HG03565 (cell line): ENCODE measurements at regions not wholly inside any gene's neighbourhood (a gene's known extent, or its start where the extent isn't known, plus 50 kb on each side); places are given as distances from the start of the nearest gene placed in this dataset.

Source experiments
- ATAC-seq: cut with Tn5 transposase; IDR thresholded peaks from one replicate; pipeline ENCODE4 v1.9.1; 2021; ENCODE audit warnings: mild to moderate bottlenecking, moderate library complexity; ENCODE audit not compliant: unreplicated experiment

DNA sequence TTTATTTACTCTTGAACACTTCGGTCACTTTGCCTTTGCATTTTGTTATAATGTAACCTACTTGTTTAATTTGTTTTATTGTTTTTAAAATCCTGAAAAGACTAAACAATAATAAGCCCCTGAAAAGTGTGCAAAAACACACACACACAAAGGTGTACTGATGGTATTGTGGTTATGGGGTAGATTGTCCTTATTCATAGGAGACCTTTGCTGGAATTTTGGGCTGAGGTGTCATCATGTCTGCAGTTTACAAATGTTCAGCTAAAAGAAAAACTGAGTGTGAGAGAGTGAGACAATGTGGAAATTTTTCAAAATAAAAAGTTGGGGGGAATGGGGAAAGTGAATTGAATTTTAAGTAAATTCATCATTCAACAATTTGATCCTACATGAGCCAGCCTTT is 174.9 kb downstream of the QDPR start:
- ATAC-seq, result no peak

DNA sequence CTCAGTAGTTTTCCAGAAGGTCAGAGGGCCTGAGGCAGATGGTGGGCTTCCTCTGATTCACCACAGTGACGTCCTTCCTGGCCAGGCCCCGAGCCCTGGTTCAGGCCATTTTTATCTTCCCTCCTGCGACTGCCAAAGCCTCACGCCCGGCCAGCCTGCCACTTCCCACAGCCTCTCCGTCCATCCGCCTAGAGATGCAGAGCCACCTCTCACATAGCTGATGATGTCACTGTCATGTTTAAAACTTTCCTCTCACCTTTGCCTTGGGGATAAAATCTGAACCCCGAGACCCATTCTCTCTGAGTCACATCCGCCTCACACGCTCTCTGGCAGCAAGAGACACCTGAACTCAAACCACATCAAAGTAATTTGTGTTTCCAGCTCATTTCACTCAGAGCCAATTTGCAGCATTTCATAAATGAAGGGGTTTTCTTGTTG is 175.3 kb downstream of the QDPR start:
- peak; percentile 99 for ATAC-seq

DNA sequence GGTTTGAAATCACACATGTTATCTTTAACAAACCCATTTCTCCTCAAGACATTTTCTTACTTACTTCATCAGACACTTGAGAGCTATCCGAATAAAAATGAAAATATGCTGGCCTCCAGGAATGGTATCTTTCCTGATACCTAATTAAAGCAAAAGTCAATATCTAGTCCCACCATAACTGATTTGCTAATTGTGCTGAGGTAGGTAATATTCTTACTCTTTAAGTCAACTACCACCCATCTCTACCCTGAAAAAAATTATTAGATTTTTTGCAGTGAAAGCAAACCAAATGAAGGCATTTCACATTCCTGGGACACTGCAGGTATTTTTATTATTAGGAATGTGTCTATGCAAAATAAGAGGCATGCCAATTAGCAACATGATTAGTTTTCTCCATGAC is 175.8 kb downstream of the QDPR start:
- no peak for ATAC-seq

DNA sequence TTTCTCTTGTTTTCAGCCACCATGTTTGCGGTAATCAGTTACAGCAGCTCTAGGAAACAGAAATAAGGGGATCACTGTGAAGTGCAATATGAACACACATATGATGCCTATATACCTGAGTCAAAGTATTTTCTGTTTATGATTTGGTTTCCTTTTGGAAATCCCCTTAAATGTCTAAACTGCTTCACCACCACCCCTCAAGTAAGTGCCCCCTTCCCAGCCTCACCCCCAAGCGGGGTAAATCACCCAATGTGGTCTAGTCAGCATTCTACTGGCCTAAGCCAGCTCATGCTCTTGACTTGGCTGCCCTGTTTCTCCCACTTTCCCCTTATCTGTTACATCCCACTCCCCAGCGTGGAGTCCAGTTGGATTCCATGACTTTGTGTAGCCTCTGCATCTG is 176.5 kb downstream of the QDPR start:
- no peak for ATAC-seq

DNA sequence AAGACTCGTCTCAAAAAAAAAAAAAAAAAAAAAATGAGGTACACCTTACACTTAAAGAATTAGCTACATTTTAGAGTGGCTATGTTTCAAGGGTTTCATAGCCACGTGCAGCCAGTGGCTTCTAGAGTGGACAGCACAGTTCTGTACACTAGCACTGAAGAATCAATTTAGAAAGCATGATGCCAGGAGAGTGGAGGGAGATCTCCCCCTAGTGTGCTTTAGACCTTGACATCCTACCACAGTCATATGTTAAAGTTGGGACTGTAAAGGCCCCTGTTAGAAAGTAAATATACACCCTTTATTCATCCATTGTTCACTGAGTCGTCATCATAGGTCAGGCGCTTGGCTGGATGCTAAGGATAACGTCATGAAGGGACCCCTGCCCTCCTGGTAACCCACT is 179.4 kb downstream of the QDPR start:
- ATAC-seq, result no peak

DNA sequence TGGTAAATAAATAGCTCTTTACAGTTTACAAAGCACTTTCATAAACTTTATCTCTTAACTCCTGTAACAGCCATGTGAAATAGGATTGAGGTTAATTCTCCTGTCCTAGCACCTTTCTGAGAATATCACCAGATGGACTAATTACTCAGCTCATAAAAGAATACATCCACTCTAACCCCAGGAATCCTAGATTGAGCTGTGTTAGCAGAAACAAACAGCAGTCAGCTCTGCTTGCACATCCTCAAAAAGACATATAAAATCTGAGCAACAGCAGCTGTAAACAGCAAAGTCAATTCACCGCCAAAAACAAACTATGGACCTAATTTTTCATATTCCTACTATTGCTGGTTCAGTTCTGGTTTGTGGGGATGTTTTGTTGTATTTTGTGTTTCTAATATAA is 182.8 kb downstream of the QDPR start:
- no peak for ATAC-seq

DNA sequence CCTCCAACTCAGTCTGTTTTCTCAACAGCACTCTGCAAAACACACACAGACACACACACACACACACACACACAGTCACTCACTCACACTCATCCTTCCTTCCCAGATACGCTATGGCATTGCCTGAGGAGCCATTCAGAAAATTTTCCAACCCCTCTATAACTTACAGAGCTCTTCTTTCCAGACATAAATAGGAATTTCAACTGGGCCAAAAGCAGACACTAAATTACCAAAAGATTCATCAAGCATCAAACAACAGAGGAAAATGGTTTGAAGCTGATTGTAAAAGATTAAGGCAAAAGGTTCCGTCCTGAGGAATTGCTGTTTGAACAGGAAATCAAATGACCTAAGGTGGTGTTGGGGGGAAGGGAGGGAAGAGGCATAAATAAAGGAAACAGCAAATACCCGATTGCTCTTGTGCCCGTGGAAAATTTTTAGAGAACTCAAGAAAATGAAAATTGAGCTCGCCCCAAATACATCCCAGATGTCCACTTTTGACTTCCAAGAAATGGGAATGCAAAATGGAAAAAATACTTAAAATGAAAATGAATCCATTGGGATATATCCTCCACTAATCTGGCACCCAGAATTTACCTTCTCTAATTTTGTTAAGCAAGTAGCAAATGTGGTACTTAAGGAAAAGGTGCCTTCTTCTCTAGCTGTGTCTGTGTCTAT is 183.6 kb downstream of the QDPR start:
- ATAC-seq, result no peak

DNA sequence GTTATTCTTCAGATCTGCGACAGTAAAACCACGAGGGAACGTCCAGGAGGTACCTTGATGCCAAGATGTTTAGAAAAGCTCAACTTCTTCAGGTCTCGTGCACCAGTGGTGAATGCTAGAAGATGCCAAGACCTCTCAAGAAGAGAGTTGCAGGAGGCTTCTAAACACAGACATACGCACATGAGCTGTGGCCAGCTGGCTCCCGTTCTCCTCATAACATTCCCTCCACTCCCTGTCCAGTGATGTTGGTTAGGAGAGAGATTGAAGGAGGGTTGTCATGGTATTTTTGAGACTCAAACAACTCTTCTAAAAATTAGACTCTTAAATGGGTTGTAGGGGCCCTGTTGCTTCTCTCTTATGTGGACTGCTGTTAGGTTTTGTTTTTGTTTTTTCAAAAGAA is 184.3 kb downstream of the QDPR start:
- ATAC-seq, result no peak

DNA sequence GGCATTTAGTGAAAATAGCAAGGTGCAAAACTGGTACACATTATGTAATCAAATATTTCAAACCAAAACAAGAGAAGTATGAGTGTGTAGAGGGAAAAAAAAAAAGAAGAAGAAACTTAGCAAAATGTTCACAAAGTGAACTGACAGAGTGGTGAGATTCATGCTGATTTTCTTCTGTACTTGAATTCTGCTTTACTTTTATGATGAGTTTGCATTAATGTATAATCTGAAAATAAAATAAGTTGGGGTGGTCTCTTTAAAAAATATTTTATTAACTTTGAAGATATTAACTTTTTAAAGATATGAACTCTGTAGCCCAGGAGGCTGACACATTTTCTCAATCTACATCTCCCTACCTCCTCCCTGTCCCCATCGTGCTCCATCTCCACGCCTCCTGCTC is 185.1 kb downstream of the QDPR start:
- ATAC-seq, result no peak

DNA sequence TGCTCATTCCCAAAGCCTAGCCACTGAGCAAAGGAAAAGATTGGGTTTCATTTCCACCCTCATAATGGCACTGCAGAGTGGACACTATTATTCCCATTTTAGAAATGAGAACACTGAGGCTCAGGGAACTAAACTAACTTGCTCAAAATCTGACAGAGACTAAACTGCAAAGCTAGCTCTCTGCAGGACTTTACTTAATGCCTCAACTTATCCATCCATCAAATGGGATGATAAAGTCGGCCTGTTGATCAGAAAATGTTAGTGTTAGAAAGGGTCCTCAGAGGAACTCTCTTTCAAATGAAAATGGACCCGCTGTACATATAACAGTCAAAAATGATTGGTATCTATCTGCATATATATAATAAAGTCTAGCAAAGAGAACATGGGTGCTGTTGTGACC is 186.8 kb downstream of the QDPR start:
- ATAC-seq, result no peak

DNA sequence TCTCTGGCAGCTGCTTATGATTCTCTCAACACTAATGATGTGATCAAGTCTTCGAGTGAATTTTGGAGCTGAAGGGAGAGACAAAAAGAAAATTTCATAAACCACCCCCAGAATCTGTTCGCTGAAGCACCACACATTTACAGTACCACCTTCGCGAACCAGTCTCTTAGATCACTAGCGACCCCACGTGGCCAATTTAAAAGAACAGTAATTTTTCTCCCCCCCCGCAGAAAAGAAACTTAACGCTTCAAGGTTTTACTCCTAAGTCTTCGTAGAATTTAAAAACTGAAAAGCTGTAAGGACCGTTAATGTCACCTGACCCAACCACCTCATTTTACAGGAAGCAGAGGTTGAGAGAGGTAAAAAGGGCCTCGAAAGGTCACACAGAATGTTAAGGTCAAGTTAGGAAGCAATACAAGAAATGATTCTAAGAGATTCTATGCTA is 187.5 kb downstream of the QDPR start:
- no peak for ATAC-seq

DNA sequence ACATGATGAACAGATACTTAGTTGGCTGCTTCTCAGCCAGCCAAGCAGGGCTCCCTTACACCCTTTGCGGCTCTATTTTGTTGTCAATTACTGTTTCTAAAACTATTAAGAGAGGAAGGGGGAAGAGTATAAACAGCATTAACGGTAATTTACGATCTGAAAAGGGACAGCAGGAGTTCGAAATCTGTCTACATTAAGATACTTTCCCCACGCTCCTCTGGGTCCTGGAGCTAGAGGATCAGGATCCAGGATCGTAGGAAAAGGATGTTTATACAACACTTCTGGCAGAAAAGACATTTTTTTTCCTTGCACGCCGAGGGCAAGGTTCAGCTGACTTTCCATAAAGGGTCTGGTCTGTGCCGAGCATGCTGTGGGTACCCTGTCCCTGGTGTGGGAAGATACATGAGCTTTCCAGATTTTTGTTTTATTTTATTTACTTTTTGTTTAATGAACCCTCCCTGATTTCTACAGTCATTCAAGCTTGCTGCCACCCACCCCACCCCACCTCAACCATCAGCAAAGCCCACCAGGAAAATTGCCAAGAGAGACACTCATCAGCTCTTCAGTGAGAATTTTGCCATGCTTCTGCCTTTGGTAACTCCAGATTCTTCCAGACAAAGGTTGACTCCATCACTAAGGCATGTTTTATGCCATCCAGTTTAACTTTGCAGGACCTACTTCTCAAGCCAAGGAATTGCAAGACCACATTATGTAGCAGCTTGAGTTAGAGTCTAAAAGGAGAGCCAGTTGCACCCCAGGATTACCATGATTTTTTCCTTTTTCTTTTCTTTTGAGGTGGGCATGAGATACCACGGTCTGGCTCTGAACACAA is 188.1 kb downstream of the QDPR start:
- ATAC-seq, result no peak

DNA sequence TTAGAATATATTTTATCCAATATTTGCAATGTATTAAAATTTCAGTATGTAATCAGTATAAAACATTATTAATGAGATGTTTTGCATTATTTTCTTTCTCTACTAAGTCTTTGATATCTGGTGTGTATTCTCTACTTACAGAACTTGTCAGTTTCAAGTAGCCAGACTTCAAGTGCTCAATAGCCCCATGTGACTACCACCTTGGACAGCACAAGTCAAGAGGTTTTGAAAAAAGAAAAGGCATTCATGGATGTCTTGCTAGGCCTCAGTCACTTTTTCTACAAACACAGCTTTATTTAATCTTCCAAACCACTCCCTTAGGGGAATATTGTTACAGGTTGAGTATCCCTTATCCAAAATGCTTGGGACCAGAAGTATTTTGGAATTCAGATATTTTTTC is 189.4 kb downstream of the QDPR start:
- ATAC-seq, result no peak

DNA sequence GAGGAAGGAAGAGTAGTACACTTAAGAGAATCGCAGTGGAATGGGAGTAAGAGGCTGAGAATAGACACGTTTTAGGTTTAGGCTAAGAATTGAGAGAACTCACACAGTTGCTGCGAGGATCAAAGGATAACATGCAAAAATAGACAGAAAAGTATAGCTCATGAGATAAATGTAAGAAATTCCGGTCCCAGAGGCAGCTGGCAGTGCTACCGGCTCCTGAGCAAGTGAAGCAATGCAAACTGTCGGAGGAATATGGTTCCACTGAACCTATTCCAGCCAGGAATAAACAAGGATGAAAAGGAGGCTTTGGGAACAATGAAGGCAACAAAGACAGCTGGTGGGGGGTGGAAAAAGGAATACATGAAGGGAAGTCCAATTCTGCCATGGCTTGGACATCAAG is 191.8 kb downstream of the QDPR start:
- ATAC-seq, result no peak

DNA sequence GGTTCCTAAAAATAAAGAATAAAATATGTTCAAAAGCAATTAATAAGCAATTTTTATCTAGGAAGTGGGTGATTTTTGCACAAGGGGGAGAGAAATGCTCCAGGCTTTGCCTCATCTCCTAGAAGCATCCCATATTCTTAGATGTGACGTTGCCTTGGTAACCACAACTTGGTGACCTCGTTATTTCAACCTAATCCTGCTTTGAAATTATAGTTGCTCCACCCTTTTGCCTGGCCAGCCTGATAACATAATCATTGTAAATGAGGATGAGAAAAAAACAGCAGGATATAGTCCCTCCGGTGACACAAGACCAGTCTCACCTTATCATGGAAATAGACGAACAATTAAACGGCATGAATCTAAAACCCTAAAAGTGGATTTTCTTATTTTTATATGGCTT is 194.4 kb downstream of the QDPR start:
- no peak for ATAC-seq

DNA sequence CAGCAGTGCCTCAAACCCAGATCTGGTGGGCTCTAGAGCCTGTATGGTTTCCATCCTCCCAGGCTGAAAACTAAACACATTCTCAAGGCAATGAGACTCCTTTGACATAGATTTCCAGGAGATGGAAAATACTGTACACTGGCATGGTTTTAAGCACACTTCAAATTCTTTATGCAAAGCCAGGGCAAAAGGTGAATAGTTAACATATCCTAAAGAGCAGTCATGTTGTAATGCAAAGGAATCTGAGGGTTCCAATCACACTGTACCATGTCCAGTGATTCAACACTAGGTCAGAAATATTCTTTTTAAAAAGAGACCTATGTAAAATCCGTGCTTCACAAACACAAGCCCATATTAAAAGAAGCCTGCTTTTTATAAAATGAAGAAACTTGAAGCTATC is 195.3 kb downstream of the QDPR start:
- ATAC-seq, result no peak

DNA sequence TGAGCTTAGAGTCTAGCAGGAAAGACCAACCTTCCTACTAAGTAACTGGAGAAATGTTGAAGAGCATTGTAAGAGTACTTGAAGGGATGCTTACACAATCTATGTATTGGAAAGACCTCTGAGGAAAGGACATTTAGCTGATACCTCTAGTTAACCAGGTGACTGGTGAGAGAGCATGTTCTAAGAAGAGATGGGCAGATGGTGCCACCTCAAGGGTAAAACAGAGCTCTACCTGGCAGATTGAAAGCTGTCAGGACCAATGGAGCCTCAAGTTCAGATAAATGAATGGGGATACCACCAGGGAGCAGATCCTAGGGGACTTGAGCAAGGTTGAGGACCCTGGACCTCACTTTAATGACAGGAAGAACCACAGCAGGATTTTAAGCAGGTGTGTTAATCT is 196.4 kb downstream of the QDPR start:
- ATAC-seq, result no peak

DNA sequence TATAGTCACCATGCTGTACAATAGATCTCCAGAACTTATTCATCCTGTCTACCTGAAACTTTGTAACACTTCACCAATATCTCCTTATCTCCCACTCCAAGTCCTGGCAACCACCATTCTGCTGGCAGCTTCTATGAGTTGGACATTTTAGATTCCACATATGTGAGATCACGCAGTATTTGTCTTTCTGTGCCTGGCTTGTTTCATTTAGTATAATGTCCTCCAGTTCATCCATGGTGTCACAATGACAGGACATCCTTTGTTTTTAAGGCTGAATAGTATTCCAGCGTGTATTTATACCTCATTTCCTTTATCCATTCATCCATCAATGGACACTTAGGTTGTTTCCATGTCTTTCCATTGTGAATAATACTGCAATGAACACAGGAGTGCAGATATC is 198.7 kb downstream of the QDPR start:
- ATAC-seq, result no peak

DNA sequence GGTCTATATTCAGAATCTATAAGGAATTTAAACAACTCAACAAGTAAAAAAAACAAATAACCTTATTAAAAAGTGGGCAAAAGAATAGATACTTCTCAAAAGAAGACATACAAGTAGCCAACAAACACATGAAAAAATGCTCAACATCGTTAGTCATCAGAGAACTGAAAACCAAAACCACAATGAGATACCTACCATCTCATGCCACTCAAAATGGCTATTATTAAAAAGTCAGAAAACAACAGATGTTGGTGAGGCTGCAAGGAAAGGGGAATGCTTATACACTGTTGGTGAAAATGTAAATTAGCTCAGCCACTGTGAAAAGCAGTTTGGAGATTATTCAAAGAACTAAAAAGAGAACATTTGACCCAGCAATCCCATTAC is 201.6 kb downstream of the QDPR start:
- ATAC-seq, result peak; percentile 61

DNA sequence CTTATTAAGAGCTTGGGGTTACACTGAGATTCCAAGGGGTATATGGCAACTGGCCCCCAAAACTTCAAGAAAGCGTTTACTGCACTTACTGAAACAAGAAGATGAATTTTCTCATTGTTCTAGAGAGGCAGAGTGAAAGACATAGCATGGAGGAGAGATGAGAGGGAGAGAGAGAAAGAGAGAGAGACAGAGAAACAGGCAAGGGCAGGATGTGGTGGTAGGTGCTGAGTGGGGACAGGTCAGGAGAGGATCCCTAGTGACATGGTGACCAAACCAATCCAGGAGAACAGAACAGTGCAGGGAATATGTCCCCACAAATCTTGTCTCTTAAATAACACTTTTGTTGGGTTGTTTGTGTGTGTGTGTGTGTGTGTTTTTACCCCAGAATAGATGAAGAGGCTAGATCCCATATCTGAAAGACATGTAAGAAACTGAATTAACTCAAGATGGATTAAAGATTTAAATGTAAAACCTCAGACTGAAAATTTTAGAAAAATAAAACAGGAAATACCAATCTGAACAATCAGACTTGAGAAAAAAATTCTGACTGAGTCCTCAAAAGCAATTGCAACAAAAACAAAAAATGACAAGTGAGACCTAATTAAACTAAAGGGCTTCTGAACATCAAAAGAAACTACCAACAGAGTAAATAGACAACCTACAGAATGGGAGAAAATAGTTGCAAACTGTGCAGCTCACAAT is 202.2 kb downstream of the QDPR start:
- no peak for ATAC-seq

DNA sequence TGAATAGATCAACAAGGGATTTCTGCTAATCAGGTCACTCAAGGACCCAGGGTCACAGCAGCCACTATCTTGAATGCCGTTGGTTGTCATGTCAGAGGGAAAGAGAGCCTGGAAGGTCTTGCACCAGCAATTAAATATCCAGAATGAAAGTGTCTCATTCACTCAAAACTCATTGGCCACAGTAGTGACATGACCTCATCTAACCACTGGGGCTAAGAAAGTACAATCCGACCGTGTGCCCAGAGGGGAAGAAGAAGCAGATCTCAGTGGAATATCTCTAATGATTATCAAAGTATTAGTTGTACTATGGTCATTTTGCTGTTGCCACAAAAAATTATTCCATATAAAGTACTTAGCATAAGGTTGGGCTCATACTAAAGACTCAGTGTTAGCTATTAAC is 210.0 kb downstream of the QDPR start:
- ATAC-seq, result no peak

DNA sequence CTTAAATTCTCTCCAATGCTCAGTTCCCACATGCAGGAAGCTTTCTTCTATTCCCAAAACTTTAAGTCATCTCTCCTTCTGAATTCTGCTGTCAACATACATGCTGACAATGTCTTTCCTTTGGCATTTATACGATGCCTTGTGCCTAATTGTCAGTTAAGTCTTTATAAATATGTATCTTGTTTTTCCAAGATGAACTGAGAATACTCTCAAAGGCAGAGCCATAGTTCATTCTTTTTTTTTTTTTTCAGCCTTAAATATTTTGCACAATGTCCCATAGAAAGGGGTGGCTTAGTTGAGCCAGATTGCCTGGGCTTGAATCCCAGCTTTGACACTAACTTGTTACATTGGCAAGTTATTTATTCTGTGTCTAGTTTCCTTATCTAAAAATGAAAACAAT is 210.6 kb downstream of the QDPR start:
- ATAC-seq, result no peak
